ENCODE measurements at regions not wholly inside any gene's neighbourhood (a gene's known extent, or its start where the extent isn't known, plus 50 kb on each side); places are given as distances from the start of the nearest gene placed in this dataset.
A peak's percentile ranks its signal among the peaks of the same experiment; 100 is the strongest.

GRCh38 chr3:43199645-43200306, 86.6 kb upstream of the SNRK start:
- Mint-ChIP-seq H3K4me3 (no peak overlapping the region), H3K27ac (no peak overlapping the region), H3K36me3 (ENCODE audit: insufficient read depth in 2 of 2) (no peaks in the 10 kb centered on the region), H3K9me3 (no peaks in the 10 kb centered on the region), H3K27me3 (ENCODE audit: low read depth) (no peaks in the 10 kb centered on the region), H3K4me1 (ENCODE audit: low read depth) (peaks cover 46% of the 10 kb centered on the region)
- DNase-seq (no peak), ATAC-seq (replicated peaks in 1 of 2) (peak; percentile 9 to 36)

DNA sequence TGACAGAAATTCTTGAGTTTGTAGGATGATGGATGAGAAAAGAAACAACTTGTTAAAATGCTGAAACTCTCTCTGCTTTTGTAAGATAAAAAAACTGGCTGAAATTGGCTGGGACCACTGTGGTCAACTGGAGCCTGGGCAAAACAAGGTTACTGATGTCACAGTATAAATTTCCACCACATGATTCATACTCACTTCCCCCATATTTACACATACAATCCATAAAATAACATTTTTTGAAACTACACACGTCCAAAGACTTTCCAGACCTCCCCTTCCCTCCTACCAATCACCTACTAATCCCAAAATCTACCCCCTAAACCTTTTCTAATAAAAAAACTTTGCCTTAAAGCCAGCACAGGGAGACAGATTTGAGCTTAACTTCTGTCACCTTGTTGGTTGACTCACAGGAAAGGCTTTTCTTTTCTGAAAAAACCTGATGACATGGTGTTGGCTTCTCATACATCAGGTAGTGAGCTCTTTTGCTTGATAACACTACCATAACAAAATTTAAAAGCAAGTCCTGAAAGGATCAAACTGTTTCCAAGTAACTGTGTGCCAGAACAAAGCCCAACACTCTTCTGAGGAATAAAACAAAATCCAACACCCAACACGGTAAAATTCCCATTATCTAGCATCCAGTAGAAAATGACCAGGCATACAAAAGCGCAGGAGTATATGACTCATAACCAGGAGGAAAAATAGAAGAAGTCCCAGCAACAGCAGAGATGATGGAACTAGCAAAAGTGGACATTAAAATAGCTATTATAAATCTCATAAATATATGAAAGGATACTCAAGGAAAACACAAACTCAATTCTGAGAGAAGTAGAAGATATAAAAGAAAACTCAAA, 87.3 kb upstream of the SNRK start:
- ATAC-seq (replicated peaks in 1 of 2) (peak; percentile 48 to 62), DNase-seq (no peak)
- Mint-ChIP-seq H3K27me3 (ENCODE audit: low read depth) (no peaks in the 10 kb centered on the region), H3K36me3 (ENCODE audit: insufficient read depth in 2 of 2) (peaks cover 0 to 1% of the 10 kb centered on the region in 2 donors), H3K4me1 (ENCODE audit: low read depth) (peaks cover 54% of the 10 kb centered on the region), H3K4me3 (peak overlapping the region in 1 of 2 donors; percentile 46), H3K27ac (peak overlapping the region; percentile 90), H3K9me3 (no peaks in the 10 kb centered on the region)

GRCh38 chr3:43198301-43198700, 88.0 kb upstream of the SNRK start:
- no peak for DNase-seq
- ATAC-seq (replicated peaks in 1 of 2): no peak
- Mint-ChIP-seq H3K27me3 (ENCODE audit: low read depth) (no peaks in the 10 kb centered on the region), H3K9me3 (no peaks in the 10 kb centered on the region), H3K27ac (no peak overlapping the region), H3K36me3 (ENCODE audit: insufficient read depth in 2 of 2) (peaks cover 0 to 1% of the 10 kb centered on the region in 2 donors), H3K4me3 (no peak overlapping the region), H3K4me1 (ENCODE audit: low read depth) (peaks cover 58% of the 10 kb centered on the region)

- DNase-seq (no peak), ATAC-seq (replicated peaks in 1 of 2) (no peak)
- H3K4me1 Mint-ChIP-seq (ENCODE audit: low read depth): peaks cover 70% of the 10 kb centered on the region
- H3K27me3 Mint-ChIP-seq (ENCODE audit: low read depth): no peaks in the 10 kb centered on the region
- no peak overlapping the region for H3K27ac Mint-ChIP-seq
- no peak overlapping the region for H3K4me3 Mint-ChIP-seq
- peaks cover 0 to 1% of the 10 kb centered on the region in 2 donors for H3K36me3 Mint-ChIP-seq (ENCODE audit: insufficient read depth in 2 of 2)
- no peaks in the 10 kb centered on the region for H3K9me3 Mint-ChIP-seq
Observed at GRCh38 chr3:43197181-43197580, 89.2 kb upstream of the SNRK start.

DNA sequence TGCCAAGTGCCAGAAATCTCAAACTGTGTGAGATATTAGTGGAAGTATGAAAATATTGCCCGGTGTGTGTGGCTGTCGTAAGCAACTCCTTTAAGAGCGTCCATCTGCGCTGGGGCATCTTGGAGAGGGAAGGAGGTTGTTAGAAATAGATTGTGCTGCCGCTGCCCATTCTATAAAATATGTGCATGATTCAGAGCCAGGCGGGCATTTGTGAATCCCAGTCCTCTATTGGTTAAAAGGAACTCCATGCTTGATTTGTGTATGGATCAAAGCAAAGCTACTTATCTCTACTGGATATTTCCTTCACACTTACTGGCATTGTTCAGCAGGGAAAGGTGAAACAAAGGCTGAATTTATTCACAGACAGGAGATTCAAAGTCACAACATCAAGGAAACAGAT, 89.6 kb upstream of the SNRK start:
- Mint-ChIP-seq H3K36me3 (ENCODE audit: insufficient read depth in 2 of 2) (peaks cover 0 to 1% of the 10 kb centered on the region in 2 donors), H3K4me1 (ENCODE audit: low read depth) (peaks cover 74% of the 10 kb centered on the region), H3K27me3 (ENCODE audit: low read depth) (no peaks in the 10 kb centered on the region)

DNA sequence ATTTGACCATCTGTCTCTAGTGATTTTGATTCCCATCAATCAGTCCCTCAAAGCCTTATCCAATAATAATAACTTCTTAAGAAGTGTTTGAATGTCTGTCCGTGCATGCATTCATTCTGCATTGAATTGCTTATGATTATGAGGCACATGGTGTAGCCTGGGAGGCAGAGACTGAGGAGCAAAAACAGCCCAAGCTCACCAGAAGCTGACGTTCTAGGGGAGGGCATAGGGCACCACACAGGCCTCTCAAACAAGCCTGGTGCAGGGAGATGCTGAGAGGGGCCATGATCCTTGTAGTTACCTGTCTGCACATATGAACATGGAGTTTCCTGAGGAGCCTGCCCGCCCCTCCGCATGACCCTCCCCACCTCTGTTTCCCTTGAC, 89.2 kb upstream of the POMGNT2 start:
- Mint-ChIP-seq H3K36me3 (ENCODE audit: insufficient read depth in 2 of 2) (peaks cover 0 to 3% of the 10 kb centered on the region in 2 donors), H3K27ac (no peak overlapping the region), H3K27me3 (ENCODE audit: low read depth) (no peaks in the 10 kb centered on the region), H3K4me3 (no peak overlapping the region), H3K9me3 (peaks cover 0 to under 1% of the 10 kb centered on the region in 2 donors), H3K4me1 (ENCODE audit: low read depth) (peaks cover 74% of the 10 kb centered on the region)
- no peak for DNase-seq
- no peak for ATAC-seq (replicated peaks in 1 of 2)

More for the DNA sequence above, 89.6 kb upstream of the SNRK start:
- DNase-seq: no peak
- Mint-ChIP-seq H3K27ac (no peak overlapping the region), H3K9me3 (no peaks in the 10 kb centered on the region), H3K4me3 (no peak overlapping the region)
- no peak for ATAC-seq (replicated peaks in 1 of 2)

DNA sequence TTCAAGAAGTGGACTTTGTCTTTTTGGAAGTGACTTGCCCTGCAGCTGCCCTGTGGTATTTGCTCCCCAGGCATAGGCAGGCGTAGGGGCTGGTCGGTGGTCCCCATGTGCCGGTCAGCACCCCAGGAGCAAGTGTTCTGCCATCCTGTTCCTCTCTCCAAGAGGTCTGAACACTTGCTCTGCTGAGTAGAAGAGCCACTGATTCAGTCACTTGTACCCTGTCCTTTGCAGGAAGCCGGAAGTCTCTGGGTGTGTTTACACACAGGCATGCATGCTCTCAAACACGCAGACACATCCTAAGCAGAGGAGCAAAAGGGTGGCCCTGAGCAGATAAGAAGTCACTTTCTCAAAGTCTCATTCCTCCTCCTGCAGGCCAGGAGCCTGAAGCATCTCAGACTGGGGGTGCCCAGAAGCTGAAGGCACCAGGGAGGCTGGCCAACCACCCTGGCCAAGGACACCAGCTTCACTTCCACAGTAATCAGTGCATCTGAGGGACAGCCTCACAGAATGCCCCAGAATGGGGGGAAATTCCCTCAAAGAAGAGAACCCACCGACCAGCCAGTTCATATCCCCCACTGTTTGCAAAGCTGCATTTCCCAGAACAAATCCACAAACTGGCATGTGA, 88.7 kb upstream of the POMGNT2 start:
- Mint-ChIP-seq H3K9me3 (peaks cover 0 to 4% of the 10 kb centered on the region in 2 donors), H3K4me3 (peak overlapping the region; percentile 42 to 63), H3K27ac (peak overlapping the region; percentile 92), H3K27me3 (ENCODE audit: low read depth) (no peaks in the 10 kb centered on the region), H3K36me3 (ENCODE audit: insufficient read depth in 2 of 2) (peaks cover 0 to 3% of the 10 kb centered on the region in 2 donors), H3K4me1 (ENCODE audit: low read depth) (peaks cover 74% of the 10 kb centered on the region)
- ATAC-seq (replicated peaks in 1 of 2) (peak; percentile 76 to 91), DNase-seq (peak; percentile 19 to 39)

- H3K9me3 Mint-ChIP-seq: peaks cover 0 to 4% of the 10 kb centered on the region in 2 donors
- DNase-seq: no peak
- H3K4me1 Mint-ChIP-seq (ENCODE audit: low read depth): peaks cover 69% of the 10 kb centered on the region
- ATAC-seq (replicated peaks in 1 of 2): peak in 1 of 2 donors; percentile 33
- H3K36me3 Mint-ChIP-seq (ENCODE audit: insufficient read depth in 2 of 2): peaks cover 0 to 3% of the 10 kb centered on the region in 2 donors
- H3K27me3 Mint-ChIP-seq (ENCODE audit: low read depth): no peaks in the 10 kb centered on the region
- peak overlapping the region; percentile 42 to 63 for H3K4me3 Mint-ChIP-seq
- peak overlapping the region; percentile 92 for H3K27ac Mint-ChIP-seq
Observed at GRCh38 chr3:43194069-43194468, 88.2 kb upstream of the POMGNT2 start.

- H3K36me3 Mint-ChIP-seq (ENCODE audit: insufficient read depth in 2 of 2): peaks cover 0 to 3% of the 10 kb centered on the region in 2 donors
- no peaks in the 10 kb centered on the region for H3K27me3 Mint-ChIP-seq (ENCODE audit: low read depth)
- H3K9me3 Mint-ChIP-seq: peaks cover 0 to 4% of the 10 kb centered on the region in 2 donors
- DNase-seq (no peak), ATAC-seq (replicated peaks in 1 of 2) (no peak)
- no peak overlapping the region for H3K4me3 Mint-ChIP-seq
- H3K4me1 Mint-ChIP-seq (ENCODE audit: low read depth): peaks cover 51% of the 10 kb centered on the region
- no peak overlapping the region for H3K27ac Mint-ChIP-seq
Observed at GRCh38 chr3:43192028-43192427, 86.1 kb upstream of the POMGNT2 start.

DNA sequence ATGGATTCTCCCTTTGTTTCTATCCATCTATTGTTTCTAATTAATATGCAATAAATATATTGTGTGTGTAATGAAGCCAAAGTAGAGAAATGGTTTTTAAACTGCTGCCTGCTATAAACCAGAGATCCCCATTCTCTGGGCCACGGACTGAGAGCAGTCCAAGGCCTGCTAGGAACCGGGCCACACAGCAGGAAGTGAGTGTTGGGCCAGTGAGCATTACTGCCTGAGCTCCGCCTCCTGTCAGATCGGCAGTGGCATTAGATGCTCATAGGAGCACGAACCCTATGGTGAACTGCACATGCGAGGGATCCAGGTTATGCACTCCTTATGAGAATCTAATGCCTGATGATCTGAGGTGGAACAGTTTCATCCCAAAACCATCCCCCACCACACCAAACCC, 85.2 kb upstream of the POMGNT2 start:
- Mint-ChIP-seq H3K36me3 (ENCODE audit: insufficient read depth in 2 of 2) (peaks cover 0 to 3% of the 10 kb centered on the region in 2 donors), H3K27me3 (ENCODE audit: low read depth) (no peaks in the 10 kb centered on the region), H3K9me3 (peaks cover 0 to 4% of the 10 kb centered on the region in 2 donors), H3K4me1 (ENCODE audit: low read depth) (peaks cover 41% of the 10 kb centered on the region), H3K27ac (no peak overlapping the region), H3K4me3 (no peak overlapping the region)
- ATAC-seq (replicated peaks in 1 of 2) (no peak), DNase-seq (no peak)

GRCh38 chr3:43190670-43191069, 84.8 kb upstream of the POMGNT2 start:
- H3K9me3 Mint-ChIP-seq: peaks cover 0 to 4% of the 10 kb centered on the region in 2 donors
- H3K4me3 Mint-ChIP-seq: no peak overlapping the region
- no peak overlapping the region for H3K27ac Mint-ChIP-seq
- ATAC-seq (replicated peaks in 1 of 2): no peak
- peaks cover 0 to 3% of the 10 kb centered on the region in 2 donors for H3K36me3 Mint-ChIP-seq (ENCODE audit: insufficient read depth in 2 of 2)
- H3K4me1 Mint-ChIP-seq (ENCODE audit: low read depth): peaks cover 37% of the 10 kb centered on the region
- H3K27me3 Mint-ChIP-seq (ENCODE audit: low read depth): no peaks in the 10 kb centered on the region
- DNase-seq: no peak

DNA sequence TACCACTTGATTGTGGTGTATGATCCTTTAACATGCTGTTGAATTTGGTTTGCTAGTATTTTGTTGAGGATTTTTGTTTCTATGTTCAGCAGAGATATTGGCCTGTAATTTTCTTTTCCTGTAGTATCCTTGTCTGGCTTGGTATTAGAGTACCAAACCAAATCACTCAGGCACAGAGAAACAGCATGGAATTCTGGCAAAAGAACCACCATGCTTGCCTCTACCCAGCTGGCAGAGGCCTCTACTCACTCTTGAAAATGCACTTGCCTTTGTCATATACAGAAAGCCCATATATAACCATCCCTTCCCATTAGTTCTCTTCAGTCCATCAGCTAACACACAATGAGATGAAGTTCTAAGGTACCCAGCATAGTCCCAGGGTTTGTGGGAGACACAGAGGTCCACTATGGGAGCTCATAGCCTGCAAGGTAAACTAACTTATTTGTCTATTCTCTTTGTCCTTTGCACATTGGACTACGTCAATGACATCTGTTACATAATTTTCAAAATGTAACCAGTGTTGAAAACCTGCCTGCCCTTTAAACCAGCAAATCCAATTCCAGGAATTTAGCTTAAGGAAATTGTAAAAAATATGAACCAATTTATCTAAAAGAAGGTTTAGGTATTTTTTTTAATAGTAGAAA, 82.1 kb upstream of the POMGNT2 start:
- H3K27me3 Mint-ChIP-seq (ENCODE audit: low read depth): no peaks in the 10 kb centered on the region
- H3K4me1 Mint-ChIP-seq (ENCODE audit: low read depth): peaks cover 12% of the 10 kb centered on the region
- peaks cover 0 to 1% of the 10 kb centered on the region in 2 donors for H3K36me3 Mint-ChIP-seq (ENCODE audit: insufficient read depth in 2 of 2)
- no peak overlapping the region for H3K4me3 Mint-ChIP-seq
- no peak for DNase-seq
- ATAC-seq (replicated peaks in 1 of 2): no peak
- H3K9me3 Mint-ChIP-seq: peaks cover 0 to 4% of the 10 kb centered on the region in 2 donors
- no peak overlapping the region for H3K27ac Mint-ChIP-seq

- Mint-ChIP-seq H3K27me3 (ENCODE audit: low read depth) (no peaks in the 10 kb centered on the region), H3K4me1 (ENCODE audit: low read depth) (peaks cover 12% of the 10 kb centered on the region), H3K4me3 (no peak overlapping the region), H3K36me3 (ENCODE audit: insufficient read depth in 2 of 2) (peaks cover 0 to 1% of the 10 kb centered on the region in 2 donors), H3K27ac (no peak overlapping the region), H3K9me3 (peaks cover 0 to 4% of the 10 kb centered on the region in 2 donors)
- DNase-seq: no peak
- no peak for ATAC-seq (replicated peaks in 1 of 2)
Observed at GRCh38 chr3:43185983-43186314, 80.1 kb upstream of the POMGNT2 start.
